ENCODE measurements at regions not wholly inside any gene's neighbourhood (a gene's known extent, or its start where the extent isn't known, plus 50 kb on each side); places are given as distances from the start of the nearest gene placed in this dataset.

- DNase-seq (ENCODE audit: low read depth in 2 of 2): no peak
- TF ChIP-seq CTCF (IDR thresholded peaks at IDR 0.05; ENCODE audit: low read depth, low read length): no peak
These were observed 76.4 kb upstream of the MACF1 start for GRCh38 chr1:39128126-39128525.

GRCh38 chr1:39128959-39129358 lies 75.5 kb upstream of the MACF1 start:
- no peak for DNase-seq (ENCODE audit: low read depth in 2 of 2)
- TF ChIP-seq CTCF (IDR thresholded peaks at IDR 0.05; ENCODE audit: low read depth, low read length): no peak
- H3K4me3 ChIP-seq (replicated peaks in 1 of 2; ENCODE audit: low read depth in 2 of 2, low read length in 2 of 2): no peak overlapping the region

More at GRCh38 chr1:39128126-39128525, 76.4 kb upstream of the MACF1 start:
- H3K4me3 ChIP-seq (replicated peaks in 1 of 2; ENCODE audit: low read depth in 2 of 2, low read length in 2 of 2): no peak overlapping the region

- peak; percentile 28 for TF ChIP-seq CTCF (IDR thresholded peaks at IDR 0.05; ENCODE audit: low read depth, low read length)
- DNase-seq (ENCODE audit: low read depth in 2 of 2): peak; percentile 58 to 71
- no peak overlapping the region for H3K4me3 ChIP-seq (replicated peaks in 1 of 2; ENCODE audit: low read depth in 2 of 2, low read length in 2 of 2)
These were observed 75.0 kb upstream of the MACF1 start for GRCh38 chr1:39129514-39129913.

- H3K4me3 ChIP-seq (replicated peaks in 1 of 2; ENCODE audit: low read depth in 2 of 2, low read length in 2 of 2): no peak overlapping the region
- DNase-seq (ENCODE audit: low read depth in 2 of 2): peak; percentile 82 to 91
- TF ChIP-seq CTCF (IDR thresholded peaks at IDR 0.05; ENCODE audit: low read depth, low read length): no peak
These were observed 74.2 kb upstream of the MACF1 start for GRCh38 chr1:39130325-39130724.

- H3K4me3 ChIP-seq (replicated peaks in 1 of 2; ENCODE audit: low read depth in 2 of 2, low read length in 2 of 2): no peak overlapping the region
- TF ChIP-seq CTCF (IDR thresholded peaks at IDR 0.05; ENCODE audit: low read depth, low read length): no peak
- no peak for DNase-seq (ENCODE audit: low read depth in 2 of 2)
These were observed 72.6 kb upstream of the MACF1 start for GRCh38 chr1:39131940-39132339.

- peak; percentile 69 to 79 for DNase-seq (ENCODE audit: low read depth in 2 of 2)
- no peak overlapping the region for H3K4me3 ChIP-seq (replicated peaks in 1 of 2; ENCODE audit: low read depth in 2 of 2, low read length in 2 of 2)
These were observed 71.8 kb upstream of the MACF1 start for GRCh38 chr1:39132505-39133339.

More at GRCh38 chr1:39132505-39133339, 71.8 kb upstream of the MACF1 start:
- peak; percentile 42 for TF ChIP-seq CTCF (IDR thresholded peaks at IDR 0.05; ENCODE audit: low read depth, low read length)

Measured in cardiac fibroblast (primary cell).